GM12878 (cell line): ENCODE measurements at regions not wholly inside any gene's neighbourhood (a gene's known extent, or its start where the extent isn't known, plus 50 kb on each side); places are given as distances from the start of the nearest gene placed in this dataset.

ENCODE experiments used
- CEBPB ChIP-seq, 2 experiments: fragments of 150-350 bp in 1 of 2; IDR thresholded peaks; 2 replicates each; pipeline ENCODE4 v1.6.1; 2012 to 2014; ENCODE audit warnings: low read depth in 2 of 2, low read length in 2 of 2, borderline replicate concordance in 1 of 2, inconsistent platforms in 1 of 2
- NRF1 ChIP-seq: conservative IDR thresholded peaks from 2 replicates; pipeline ENCODE4 v1.6.1; 2011; ENCODE audit warnings: mild to moderate bottlenecking, low read depth, low read length, improper control_type of control experiment
- SIX5 ChIP-seq: IDR thresholded peaks from 2 replicates; pipeline ENCODE4 v1.6.1; 2011; ENCODE audit warnings: mild to moderate bottlenecking, low read depth, low read length, moderate library complexity; ENCODE audit not compliant: severe bottlenecking

DNA sequence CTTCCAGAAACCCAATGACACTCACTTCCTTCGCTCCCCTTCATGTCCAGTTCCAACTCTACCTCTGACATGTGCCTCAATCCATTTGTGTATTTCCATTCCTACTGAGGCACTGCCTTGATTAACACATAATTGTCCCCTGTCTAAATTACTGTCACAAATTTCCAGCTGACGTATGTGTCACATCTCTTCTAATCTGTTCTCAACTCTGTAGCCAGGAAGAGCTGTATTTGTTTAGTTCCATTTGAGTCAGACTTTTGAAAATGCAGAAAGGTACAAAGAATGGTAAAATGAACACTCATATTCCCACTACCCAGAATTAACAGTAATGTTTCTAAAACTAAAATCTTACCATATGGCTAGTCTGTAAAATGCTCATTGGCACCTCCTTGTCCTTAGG is 299.0 kb upstream of the GADL1 start:
- TF ChIP-seq SIX5 = no peak
- no peak for TF ChIP-seq CEBPB (IDR thresholded peaks at IDR 0.05; ENCODE audit: borderline replicate concordance in 1 of 2, low read depth in 2 of 2, low read length in 2 of 2)
- TF ChIP-seq NRF1 = no peak
